Endothelial cell of umbilical vein (primary cell): ENCODE measurements at regions not wholly inside any gene's neighbourhood (a gene's known extent, or its start where the extent isn't known, plus 50 kb on each side); places are given as distances from the start of the nearest gene placed in this dataset.

Experiments used
- BruUV-seq: library from RNA; stranded (reverse); fragments of 400-500 nt; replicated peaks from 2 replicates; lab custom pipeline; 2021; lab: Mats Ljungman, UMichigan
- CTCF ChIA-PET: fragments of 300-600, 350-600 bp; sonication (Branson Sonifier 250); formaldehyde crosslinking; loops from one replicate; lab custom pipeline; 2021; ENCODE audit warnings: antibody characterized with exemption, inconsistent platforms; lab: Charles Lee
- POLR2A ChIA-PET: fragments of 300-600, 350-600 bp; sonication (Branson Sonifier 250); formaldehyde crosslinking; loops from one replicate; lab custom pipeline; 2021; ENCODE audit warnings: antibody characterized with exemption, inconsistent platforms; lab: Charles Lee
- DNase-seq: peaks from one replicate; pipeline ENCODE4 v3.0.0-alpha.2; 2011; ENCODE audit warnings: low read depth, low spot score
- FAIRE-seq: peaks from 2 replicates; lab custom pipeline; 2011; peaks lifted over from hg19 to GRCh38; lab: Jason Lieb, UNC
- H2AFZ ChIP-seq: 2 replicates; pipeline ENCODE4 v1.6.0; 2012; ENCODE audit warnings: low read depth, low read length, control low read depth, inconsistent platforms
- H3K27ac ChIP-seq: 2 replicates; pipeline ENCODE4 v1.5.1; 2011; ENCODE audit warnings: low read depth, mild to moderate bottlenecking, control low read depth, low read length, moderate library complexity; ENCODE audit not compliant: insufficient read depth
- H3K27me3 ChIP-seq, 2 experiments: 2 replicates each; pipeline versions ENCODE4 v1.6.0 to v1.6.1; 2011; ENCODE audit warnings: low read length in 2 of 2, mixed read lengths in 1 of 2; ENCODE audit not compliant: control insufficient read depth in 2 of 2, insufficient read depth in 2 of 2
- H3K36me3 ChIP-seq, 2 experiments: 2 replicates in 1 of 2; 3 replicates in 1 of 2; pipeline ENCODE4 v1.5.1; 2011; ENCODE audit warnings: low read length in 2 of 2, mild to moderate bottlenecking in 1 of 2, moderate library complexity in 1 of 2; ENCODE audit not compliant: control insufficient read depth in 2 of 2, insufficient read depth in 2 of 2; ENCODE audit errors: extremely low read depth in 1 of 2
- H3K4me1 ChIP-seq: 3 replicates; pipeline ENCODE4 v1.5.1; 2011; ENCODE audit warnings: mild to moderate bottlenecking, low read length; ENCODE audit not compliant: control insufficient read depth, insufficient read depth; ENCODE audit errors: extremely low read depth
- H3K4me2 ChIP-seq: 2 replicates; pipeline ENCODE4 v1.6.1; 2011; ENCODE audit warnings: low read length, control low read depth, mixed read lengths; ENCODE audit not compliant: insufficient read depth
- H3K4me3 ChIP-seq, 3 experiments: fragments of 200-600 bp in 1 of 3; sonication (generic), shearing (Covaris generic) in 1 of 3; replicated peaks in 1 of 3; 2 replicates each; pipeline ENCODE4 v1.5.1; 2011 to 2016; ENCODE audit warnings: control low read depth in 3 of 3, low read length in 3 of 3, mild to moderate bottlenecking in 2 of 3, inconsistent platforms in 1 of 3, low read depth in 1 of 3, moderate library complexity in 1 of 3; ENCODE audit not compliant: insufficient read depth in 1 of 3
- H3K79me2 ChIP-seq: 2 replicates; pipeline ENCODE4 v1.6.0; 2012; ENCODE audit warnings: low read length, inconsistent platforms; ENCODE audit not compliant: control insufficient read depth, insufficient read depth
- H3K9ac ChIP-seq: replicated peaks from 2 replicates; pipeline ENCODE3; 2011; ENCODE audit warnings: low read length, control low read depth; ENCODE audit not compliant: insufficient read depth; ENCODE audit errors: extremely low read depth
- H3K9me1 ChIP-seq: replicated peaks from 3 replicates; pipeline ENCODE4 v1.6.0; 2011; ENCODE audit warnings: mild to moderate bottlenecking, low read length; ENCODE audit not compliant: control insufficient read depth, insufficient read depth; ENCODE audit errors: extremely low read depth
- H3K9me3 ChIP-seq: replicated peaks from 2 replicates; pipeline ENCODE4 v1.5.1; 2012; ENCODE audit warnings: low read length, inconsistent platforms; ENCODE audit not compliant: control insufficient read depth, insufficient read depth
- H4K20me1 ChIP-seq: replicated peaks from 2 replicates; pipeline ENCODE3; 2011; ENCODE audit warnings: mild to moderate bottlenecking, low read length; ENCODE audit not compliant: control insufficient read depth, insufficient read depth; ENCODE audit errors: extremely low read depth
- CTCF ChIP-seq, 2 donors: IDR thresholded peaks; 1 replicate in 1 of 2; 2 replicates in 1 of 2; pipeline ENCODE4 v1.5.1; 2011; ENCODE audit warnings: low read length in 2 of 2, mild to moderate bottlenecking in 2 of 2, moderate library complexity in 2 of 2, control low read depth in 1 of 2, inconsistent platforms in 1 of 2, low read depth in 1 of 2; ENCODE audit not compliant: insufficient read depth in 1 of 2; ENCODE audit errors: extremely low read depth in 1 of 2
- EZH2 ChIP-seq: IDR thresholded peaks from 2 replicates; pipeline ENCODE4 v1.6.1; 2012; ENCODE audit warnings: borderline replicate concordance, low read depth, mild to moderate bottlenecking, moderate library complexity, low read length, inconsistent platforms; ENCODE audit not compliant: severe bottlenecking
- FOS ChIP-seq: IDR thresholded peaks from 2 replicates; pipeline ENCODE4 v1.6.1; 2011; ENCODE audit warnings: mild to moderate bottlenecking, low read length, moderate library complexity, borderline replicate concordance; ENCODE audit not compliant: insufficient read depth
- GATA2 ChIP-seq: IDR thresholded peaks from 2 replicates; pipeline ENCODE4 v1.7.0; 2011; ENCODE audit warnings: low read depth, mild to moderate bottlenecking, moderate library complexity, mixed read lengths, low read length; ENCODE audit not compliant: insufficient read length, insufficient read depth
- JUN ChIP-seq: IDR thresholded peaks from 2 replicates; pipeline ENCODE4 v1.6.1; 2011; ENCODE audit warnings: borderline replicate concordance, low read depth; ENCODE audit not compliant: insufficient read length, insufficient read depth
- MYC ChIP-seq: IDR thresholded peaks from one replicate; pipeline ENCODE4 v1.6.1; 2011; ENCODE audit warnings: mild to moderate bottlenecking, low read depth, low read length
- POLR2A ChIP-seq: IDR thresholded peaks from 2 replicates; pipeline ENCODE4 v1.6.1; 2012; ENCODE audit warnings: low read depth, mild to moderate bottlenecking, control low read depth, low read length
- POLR2AphosphoS5 ChIP-seq: IDR thresholded peaks from 2 replicates; pipeline ENCODE4 v1.6.1; 2012; ENCODE audit warnings: low read depth, mild to moderate bottlenecking, control low read depth, low read length, moderate library complexity; ENCODE audit not compliant: insufficient read depth
- dilution Hi-C: fragments of 300-500 bp; cut with MboI; formaldehyde crosslinking; loops from one replicate; pipeline ENCODE4 v1.15.0; 2019; ENCODE audit warnings: low sequenced_read_pairs; ENCODE audit not compliant: extremely low pct_ligation_motif_present
- intact Hi-C: fragments of 100-400 bp; cut with micrococcal nuclease; formaldehyde crosslinking; loops from one replicate; pipeline ENCODE4 v1.10.0; 2022
- TF ChIP-seq, protein P1 (sequence below): IDR thresholded peaks from 2 replicates; pipeline ENCODE4 v1.6.1; 2011; ENCODE audit not compliant: insufficient read depth, insufficient read length

GRCh38 chr2:2793925-2794560 lies 463.0 kb upstream of the MYT1L start:
- Histone ChIP-seq H3K4me1 (no peaks in the 10 kb centered on the region), H2AFZ (no peak overlapping the region), H3K4me3 (no peak overlapping the region), H3K9me1 (no peaks in the 10 kb centered on the region), H3K27ac (no peak overlapping the region), H3K9ac (no peak overlapping the region), H4K20me1 (no peaks in the 10 kb centered on the region), H3K79me2 (no peaks in the 10 kb centered on the region), H3K9me3 (peaks cover 6% of the 10 kb centered on the region), H3K4me2 (no peak overlapping the region), H3K27me3 (no peaks in the 10 kb centered on the region), H3K36me3 (no peaks in the 10 kb centered on the region)
- no peak for DNase-seq
- BruUV-seq = no TSS peak
- intact Hi-C loops (no loop called here), dilution Hi-C loops (no loop called here)
- no peak for FAIRE-seq
- TF ChIP-seq, protein P1, sequence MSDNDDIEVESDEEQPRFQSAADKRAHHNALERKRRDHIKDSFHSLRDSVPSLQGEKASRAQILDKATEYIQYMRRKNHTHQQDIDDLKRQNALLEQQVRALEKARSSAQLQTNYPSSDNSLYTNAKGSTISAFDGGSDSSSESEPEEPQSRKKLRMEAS = no peak
- TF ChIP-seq MYC = no peak
- TF ChIP-seq POLR2A = no peak
- no peak for TF ChIP-seq FOS
- no peak for TF ChIP-seq GATA2
- TF ChIP-seq CTCF (IDR thresholded peaks at IDR 0.05; ENCODE audit: extremely low read depth in 1 of 2, insufficient read depth in 1 of 2, low read depth in 1 of 2, low read length in 2 of 2) = no peak
- no peak for TF ChIP-seq POLR2AphosphoS5
- TF ChIP-seq JUN = no peak
- no peak for TF ChIP-seq EZH2
- ChIA-PET CTCF (no interaction called here), POLR2A (no interaction called here)
